WTC11 (cell line): ENCODE measurements at regions not wholly inside any gene's neighbourhood (a gene's known extent, or its start where the extent isn't known, plus 50 kb on each side); places are given as distances from the start of the nearest gene placed in this dataset.

ENCODE experiments used
- ATAC-seq: fragments of 200-7000 bp; cut with Tn5 transposase; 2 replicates; pipeline ENCODE4 v1.10.0; 2021; ENCODE audit warnings: mild to moderate bottlenecking, moderate library complexity
- CTCF ChIA-PET: fragments of 300-600 bp; sonication (Branson Sonifier 250); formaldehyde crosslinking; loops from one replicate; lab custom pipeline; 2021; ENCODE audit warnings: antibody characterized with exemption; lab: Charles Lee
- POLR2A ChIA-PET: fragments of 350-600 bp; sonication (Branson Sonifier 250); formaldehyde crosslinking; loops from one replicate; lab custom pipeline; 2021; ENCODE audit warnings: antibody characterized with exemption; lab: Charles Lee
- DNase-seq: peaks from one replicate; pipeline ENCODE4 v3.0.0; 2021; ENCODE audit warnings: low spot score
- H3K27ac Mint-ChIP-seq: 2 replicates; pipeline ENCODE4 v1.8.0; 2021; ENCODE audit warnings: mixed read lengths
- H3K27me3 Mint-ChIP-seq: 2 replicates; pipeline ENCODE4 v1.8.0; 2021; ENCODE audit warnings: low read depth, mild to moderate bottlenecking, moderate library complexity, mixed read lengths
- H3K36me3 Mint-ChIP-seq: 2 replicates; pipeline ENCODE4 v1.8.0; 2021; ENCODE audit warnings: mixed read lengths
- H3K4me1 Mint-ChIP-seq: 2 replicates; pipeline ENCODE4 v1.8.0; 2022; ENCODE audit warnings: mixed read lengths
- H3K4me3 Mint-ChIP-seq: 2 replicates; pipeline ENCODE4 v1.8.0; 2021; ENCODE audit warnings: mild to moderate bottlenecking, moderate library complexity, mixed read lengths
- H3K9me3 Mint-ChIP-seq: 2 replicates; pipeline ENCODE4 v1.8.0; 2021; ENCODE audit warnings: mixed read lengths
- ESRRA ChIP-seq: sonication (generic); formaldehyde crosslinking; IDR thresholded peaks from 2 replicates; pipeline ENCODE4 v1.8.1; 2022; ENCODE audit warnings: mild to moderate bottlenecking, missing genetic modification reagents, borderline replicate concordance
- GABPB1 ChIP-seq: sonication (generic); formaldehyde crosslinking; IDR thresholded peaks from 2 replicates; pipeline ENCODE4 v1.8.1; 2023; ENCODE audit warnings: mild to moderate bottlenecking, missing genetic modification reagents
- KAT7 ChIP-seq: sonication (generic); formaldehyde crosslinking; IDR thresholded peaks from 2 replicates; pipeline ENCODE4 v1.8.1; 2023; ENCODE audit warnings: missing genetic modification reagents, mild to moderate bottlenecking, borderline replicate concordance
- NR3C1 ChIP-seq: sonication (generic); formaldehyde crosslinking; conservative IDR thresholded peaks from 2 replicates; pipeline ENCODE4 v1.8.1; 2023; ENCODE audit warnings: low read depth, mild to moderate bottlenecking, missing genetic modification reagents
- SMAD3 ChIP-seq: sonication (generic); formaldehyde crosslinking; IDR thresholded peaks from 2 replicates; pipeline ENCODE4 v1.8.0; 2022; ENCODE audit warnings: missing genetic modification reagents, mild to moderate bottlenecking, borderline replicate concordance
- ZBTB21 ChIP-seq: sonication (generic); formaldehyde crosslinking; IDR thresholded peaks from 2 replicates; pipeline ENCODE4 v1.8.1; 2023; ENCODE audit warnings: mild to moderate bottlenecking, missing genetic modification reagents, borderline replicate concordance
- ZNF121 ChIP-seq: sonication (generic); formaldehyde crosslinking; IDR thresholded peaks from 2 replicates; pipeline ENCODE4 v1.8.0; 2023; ENCODE audit warnings: missing genetic modification reagents
- ZNF138 ChIP-seq: sonication (generic); formaldehyde crosslinking; conservative IDR thresholded peaks from 2 replicates; pipeline ENCODE4 v1.8.1; 2022; ENCODE audit warnings: mild to moderate bottlenecking, moderate library complexity, missing genetic modification reagents
- ZNF232 ChIP-seq: sonication (generic); formaldehyde crosslinking; IDR thresholded peaks from 2 replicates; pipeline ENCODE4 v1.8.0; 2022; ENCODE audit warnings: mild to moderate bottlenecking, missing genetic modification reagents
- TF ChIP-seq, protein P1 (sequence below): fragments of 250-450 bp; sonication (Bioruptor Pico); IDR thresholded peaks from 2 replicates; pipeline ENCODE4 v2.1.2; 2022; ENCODE audit warnings: mild to moderate bottlenecking, moderate library complexity
- TF ChIP-seq, protein P2 (sequence below): sonication (generic); formaldehyde crosslinking; IDR thresholded peaks from 2 replicates; pipeline ENCODE4 v1.8.1; 2023; ENCODE audit warnings: mild to moderate bottlenecking, missing genetic modification reagents, moderate library complexity
- TF ChIP-seq, protein P3 (sequence below): sonication (generic); formaldehyde crosslinking; IDR thresholded peaks from 2 replicates; pipeline ENCODE4 v1.8.0; 2023; ENCODE audit warnings: missing genetic modification reagents, mild to moderate bottlenecking, borderline replicate concordance
- TF ChIP-seq, protein P4 (sequence below): sonication (generic); formaldehyde crosslinking; IDR thresholded peaks from 2 replicates; pipeline ENCODE4 v1.8.1; 2022; ENCODE audit warnings: missing genetic modification reagents, borderline replicate concordance
- TF ChIP-seq, protein P5 (sequence below): sonication (generic); formaldehyde crosslinking; IDR thresholded peaks from 2 replicates; pipeline ENCODE4 v1.8.0; 2022; ENCODE audit warnings: mild to moderate bottlenecking, missing genetic modification reagents
- TF ChIP-seq, protein P6 (sequence below): sonication (generic); formaldehyde crosslinking; IDR thresholded peaks from 2 replicates; pipeline ENCODE4 v1.8.0; 2023; ENCODE audit warnings: missing genetic modification reagents
- TF ChIP-seq, protein P7 (sequence below): sonication (generic); formaldehyde crosslinking; IDR thresholded peaks from 2 replicates; pipeline ENCODE4 v1.8.1; 2022; ENCODE audit warnings: low read depth, missing genetic modification reagents, borderline replicate concordance

DNA sequence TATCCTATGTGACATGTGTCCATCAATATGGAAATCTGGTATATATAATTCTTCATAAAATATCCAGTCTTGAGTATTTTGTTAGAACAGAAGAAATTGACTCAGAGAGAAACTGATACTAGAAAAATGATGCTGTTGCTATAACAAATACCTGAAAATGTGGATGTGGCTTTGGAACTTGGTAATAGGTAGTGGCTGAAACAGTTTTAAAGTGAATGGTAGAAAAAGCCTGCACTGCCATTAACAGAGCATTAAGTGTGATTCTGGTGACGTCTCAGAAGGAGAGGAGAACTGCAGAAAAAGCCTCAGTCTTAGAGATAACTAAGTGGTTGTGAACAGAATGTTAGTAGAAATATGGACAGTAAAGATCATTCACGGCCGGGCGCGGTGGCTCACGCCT lies 634.9 kb upstream of the ZNF608 start (continued):
- TF ChIP-seq KAT7 (CRISPR knock-in tag): no peak

DNA sequence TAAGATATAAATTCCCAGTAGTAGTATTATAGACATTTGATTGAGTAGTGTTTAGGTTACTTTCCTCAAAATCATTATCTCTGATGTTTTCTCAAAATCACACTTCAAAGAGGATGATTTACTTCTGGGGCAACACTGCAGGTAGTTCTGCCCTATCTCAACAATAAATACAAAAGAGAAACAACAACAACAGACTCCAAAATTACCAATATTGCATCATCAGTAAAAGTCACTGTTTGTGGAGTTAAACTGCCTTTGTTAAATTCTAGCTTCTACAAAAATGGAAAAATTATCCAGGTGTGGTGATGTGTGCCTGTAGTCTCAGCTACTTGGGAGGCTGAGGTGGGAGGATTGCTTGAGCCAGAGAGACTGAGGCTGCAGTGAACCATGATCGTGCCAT lies 637.6 kb upstream of the ZNF608 start:
- DNase-seq: no peak
- H3K9me3 Mint-ChIP-seq: peaks cover 9% of the 10 kb centered on the region
- POLR2A ChIA-PET: no interaction called here
- H3K27ac Mint-ChIP-seq: no peak overlapping the region
- peaks cover 7% of the 10 kb centered on the region for H3K36me3 Mint-ChIP-seq
- H3K4me3 Mint-ChIP-seq: no peak overlapping the region
- peaks cover 8% of the 10 kb centered on the region for H3K4me1 Mint-ChIP-seq
- CTCF ChIA-PET: no interaction called here
- no peak for ATAC-seq
- no peaks in the 10 kb centered on the region for H3K27me3 Mint-ChIP-seq
- TF ChIP-seq ESRRA (CRISPR knock-in tag) (no peak), ZNF232 (no peak), NR3C1 (no peak), ZNF138 (CRISPR knock-in tag) (no peak), SMAD3 (no peak), ZNF121 (no peak)
- TF ChIP-seq, protein P1, sequence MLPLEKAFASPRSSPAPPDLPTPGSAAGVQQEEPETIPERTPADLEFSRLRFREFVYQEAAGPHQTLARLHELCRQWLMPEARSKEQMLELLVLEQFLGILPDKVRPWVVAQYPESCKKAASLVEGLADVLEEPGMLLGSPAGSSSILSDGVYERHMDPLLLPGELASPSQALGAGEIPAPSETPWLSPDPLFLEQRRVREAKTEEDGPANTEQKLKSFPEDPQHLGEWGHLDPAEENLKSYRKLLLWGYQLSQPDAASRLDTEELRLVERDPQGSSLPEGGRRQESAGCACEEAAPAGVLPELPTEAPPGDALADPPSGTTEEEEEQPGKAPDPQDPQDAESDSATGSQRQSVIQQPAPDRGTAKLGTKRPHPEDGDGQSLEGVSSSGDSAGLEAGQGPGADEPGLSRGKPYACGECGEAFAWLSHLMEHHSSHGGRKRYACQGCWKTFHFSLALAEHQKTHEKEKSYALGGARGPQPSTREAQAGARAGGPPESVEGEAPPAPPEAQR (CRISPR knock-in tag): no peak
- TF ChIP-seq, protein P2, sequence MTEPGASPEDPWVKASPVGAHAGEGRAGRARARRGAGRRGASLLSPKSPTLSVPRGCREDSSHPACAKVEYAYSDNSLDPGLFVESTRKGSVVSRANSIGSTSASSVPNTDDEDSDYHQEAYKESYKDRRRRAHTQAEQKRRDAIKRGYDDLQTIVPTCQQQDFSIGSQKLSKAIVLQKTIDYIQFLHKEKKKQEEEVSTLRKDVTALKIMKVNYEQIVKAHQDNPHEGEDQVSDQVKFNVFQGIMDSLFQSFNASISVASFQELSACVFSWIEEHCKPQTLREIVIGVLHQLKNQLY (CRISPR knock-in tag): no peak
- TF ChIP-seq, protein P3, sequence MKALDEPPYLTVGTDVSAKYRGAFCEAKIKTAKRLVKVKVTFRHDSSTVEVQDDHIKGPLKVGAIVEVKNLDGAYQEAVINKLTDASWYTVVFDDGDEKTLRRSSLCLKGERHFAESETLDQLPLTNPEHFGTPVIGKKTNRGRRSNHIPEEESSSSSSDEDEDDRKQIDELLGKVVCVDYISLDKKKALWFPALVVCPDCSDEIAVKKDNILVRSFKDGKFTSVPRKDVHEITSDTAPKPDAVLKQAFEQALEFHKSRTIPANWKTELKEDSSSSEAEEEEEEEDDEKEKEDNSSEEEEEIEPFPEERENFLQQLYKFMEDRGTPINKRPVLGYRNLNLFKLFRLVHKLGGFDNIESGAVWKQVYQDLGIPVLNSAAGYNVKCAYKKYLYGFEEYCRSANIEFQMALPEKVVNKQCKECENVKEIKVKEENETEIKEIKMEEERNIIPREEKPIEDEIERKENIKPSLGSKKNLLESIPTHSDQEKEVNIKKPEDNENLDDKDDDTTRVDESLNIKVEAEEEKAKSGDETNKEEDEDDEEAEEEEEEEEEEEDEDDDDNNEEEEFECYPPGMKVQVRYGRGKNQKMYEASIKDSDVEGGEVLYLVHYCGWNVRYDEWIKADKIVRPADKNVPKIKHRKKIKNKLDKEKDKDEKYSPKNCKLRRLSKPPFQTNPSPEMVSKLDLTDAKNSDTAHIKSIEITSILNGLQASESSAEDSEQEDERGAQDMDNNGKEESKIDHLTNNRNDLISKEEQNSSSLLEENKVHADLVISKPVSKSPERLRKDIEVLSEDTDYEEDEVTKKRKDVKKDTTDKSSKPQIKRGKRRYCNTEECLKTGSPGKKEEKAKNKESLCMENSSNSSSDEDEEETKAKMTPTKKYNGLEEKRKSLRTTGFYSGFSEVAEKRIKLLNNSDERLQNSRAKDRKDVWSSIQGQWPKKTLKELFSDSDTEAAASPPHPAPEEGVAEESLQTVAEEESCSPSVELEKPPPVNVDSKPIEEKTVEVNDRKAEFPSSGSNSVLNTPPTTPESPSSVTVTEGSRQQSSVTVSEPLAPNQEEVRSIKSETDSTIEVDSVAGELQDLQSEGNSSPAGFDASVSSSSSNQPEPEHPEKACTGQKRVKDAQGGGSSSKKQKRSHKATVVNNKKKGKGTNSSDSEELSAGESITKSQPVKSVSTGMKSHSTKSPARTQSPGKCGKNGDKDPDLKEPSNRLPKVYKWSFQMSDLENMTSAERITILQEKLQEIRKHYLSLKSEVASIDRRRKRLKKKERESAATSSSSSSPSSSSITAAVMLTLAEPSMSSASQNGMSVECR (CRISPR knock-in tag): no peak

DNA sequence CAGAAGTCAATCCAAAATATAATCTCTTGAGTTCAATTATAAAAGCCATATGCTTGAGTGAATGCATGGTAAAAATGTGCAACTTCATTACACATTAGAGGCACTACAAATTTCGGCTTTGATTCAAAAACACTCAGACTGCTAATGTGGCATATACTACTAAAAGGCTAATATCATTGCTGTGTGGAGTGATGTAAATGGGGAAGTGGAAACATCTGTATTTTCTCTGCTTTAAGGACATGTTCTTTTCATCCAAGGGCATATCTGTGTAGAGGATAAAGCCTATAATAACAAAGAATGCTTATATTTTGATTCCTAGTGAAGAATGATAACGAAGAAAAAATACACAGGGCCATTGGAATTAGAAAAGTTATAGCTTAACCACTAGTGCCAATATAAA lies 643.9 kb upstream of the ZNF608 start:
- CTCF ChIA-PET: no interaction called here
- Mint-ChIP-seq H3K27me3 (no peaks in the 10 kb centered on the region), H3K36me3 (no peaks in the 10 kb centered on the region), H3K4me3 (no peak overlapping the region), H3K9me3 (peaks cover 13% of the 10 kb centered on the region), H3K27ac (no peak overlapping the region), H3K4me1 (peaks cover 8% of the 10 kb centered on the region)
- no peak for ATAC-seq
- no peak for DNase-seq
- POLR2A ChIA-PET: no interaction called here
- no peak for TF ChIP-seq ZBTB21 (CRISPR knock-in tag)
- no peak for TF ChIP-seq GABPB1
- TF ChIP-seq, protein P4, sequence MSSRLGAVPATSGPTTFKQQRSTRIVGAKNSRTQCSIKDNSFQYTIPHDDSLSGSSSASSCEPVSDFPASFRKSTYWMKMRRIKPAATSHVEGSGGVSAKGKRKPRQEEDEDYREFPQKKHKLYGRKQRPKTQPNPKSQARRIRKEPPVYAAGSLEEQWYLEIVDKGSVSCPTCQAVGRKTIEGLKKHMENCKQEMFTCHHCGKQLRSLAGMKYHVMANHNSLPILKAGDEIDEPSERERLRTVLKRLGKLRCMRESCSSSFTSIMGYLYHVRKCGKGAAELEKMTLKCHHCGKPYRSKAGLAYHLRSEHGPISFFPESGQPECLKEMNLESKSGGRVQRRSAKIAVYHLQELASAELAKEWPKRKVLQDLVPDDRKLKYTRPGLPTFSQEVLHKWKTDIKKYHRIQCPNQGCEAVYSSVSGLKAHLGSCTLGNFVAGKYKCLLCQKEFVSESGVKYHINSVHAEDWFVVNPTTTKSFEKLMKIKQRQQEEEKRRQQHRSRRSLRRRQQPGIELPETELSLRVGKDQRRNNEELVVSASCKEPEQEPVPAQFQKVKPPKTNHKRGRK: no peak
- TF ChIP-seq, protein P5, sequence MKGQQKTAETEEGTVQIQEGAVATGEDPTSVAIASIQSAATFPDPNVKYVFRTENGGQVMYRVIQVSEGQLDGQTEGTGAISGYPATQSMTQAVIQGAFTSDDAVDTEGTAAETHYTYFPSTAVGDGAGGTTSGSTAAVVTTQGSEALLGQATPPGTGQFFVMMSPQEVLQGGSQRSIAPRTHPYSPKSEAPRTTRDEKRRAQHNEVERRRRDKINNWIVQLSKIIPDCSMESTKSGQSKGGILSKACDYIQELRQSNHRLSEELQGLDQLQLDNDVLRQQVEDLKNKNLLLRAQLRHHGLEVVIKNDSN (CRISPR knock-in tag): no peak
- TF ChIP-seq, protein P6, sequence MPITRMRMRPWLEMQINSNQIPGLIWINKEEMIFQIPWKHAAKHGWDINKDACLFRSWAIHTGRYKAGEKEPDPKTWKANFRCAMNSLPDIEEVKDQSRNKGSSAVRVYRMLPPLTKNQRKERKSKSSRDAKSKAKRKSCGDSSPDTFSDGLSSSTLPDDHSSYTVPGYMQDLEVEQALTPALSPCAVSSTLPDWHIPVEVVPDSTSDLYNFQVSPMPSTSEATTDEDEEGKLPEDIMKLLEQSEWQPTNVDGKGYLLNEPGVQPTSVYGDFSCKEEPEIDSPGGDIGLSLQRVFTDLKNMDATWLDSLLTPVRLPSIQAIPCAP: no peak
- TF ChIP-seq, protein P3 (CRISPR knock-in tag): no peak
- TF ChIP-seq, protein P7, sequence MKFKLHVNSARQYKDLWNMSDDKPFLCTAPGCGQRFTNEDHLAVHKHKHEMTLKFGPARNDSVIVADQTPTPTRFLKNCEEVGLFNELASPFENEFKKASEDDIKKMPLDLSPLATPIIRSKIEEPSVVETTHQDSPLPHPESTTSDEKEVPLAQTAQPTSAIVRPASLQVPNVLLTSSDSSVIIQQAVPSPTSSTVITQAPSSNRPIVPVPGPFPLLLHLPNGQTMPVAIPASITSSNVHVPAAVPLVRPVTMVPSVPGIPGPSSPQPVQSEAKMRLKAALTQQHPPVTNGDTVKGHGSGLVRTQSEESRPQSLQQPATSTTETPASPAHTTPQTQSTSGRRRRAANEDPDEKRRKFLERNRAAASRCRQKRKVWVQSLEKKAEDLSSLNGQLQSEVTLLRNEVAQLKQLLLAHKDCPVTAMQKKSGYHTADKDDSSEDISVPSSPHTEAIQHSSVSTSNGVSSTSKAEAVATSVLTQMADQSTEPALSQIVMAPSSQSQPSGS (CRISPR knock-in tag): no peak
